Esophagus muscularis mucosa (tissue), 4 donors: ENCODE measurements at regions not wholly inside any gene's neighbourhood (a gene's known extent, or its start where the extent isn't known, plus 50 kb on each side); places are given as distances from the start of the nearest gene placed in this dataset.
"Not testable (repeated sequence)": the region's sequence is repeated elsewhere in the genome, so short reads cannot be mapped to it uniquely, and the experiment has no call there.

ENCODE experiments used
- DNase-seq: peaks from one replicate; pipeline ENCODE4 v3.0.0-alpha.2; 2017; ENCODE audit errors: extremely low spot score
- H3K27ac ChIP-seq, 4 donors: fragments of 200-600 bp; sonication (generic); replicated peaks in 1 of 4; 1 replicate in 3 of 4; 2 replicates in 1 of 4; pipeline ENCODE4 v1.5.1; 2016 to 2019; ENCODE audit warnings: mild to moderate bottlenecking in 1 of 4
- H3K27me3 ChIP-seq, 4 donors: fragments of 200-600 bp; sonication (generic); one replicate each; pipeline versions ENCODE4 v1.5.1 to v1.6.0; 2016 to 2019
- H3K36me3 ChIP-seq, 4 donors: fragments of 200-600 bp; sonication (generic); one replicate each; pipeline ENCODE4 v1.5.1; 2016 to 2019
- H3K4me1 ChIP-seq, 4 donors: fragments of 200-600 bp; sonication (generic); one replicate each; pipeline ENCODE4 v1.5.1; 2016 to 2019
- H3K4me3 ChIP-seq, 4 donors: fragments of 200-600 bp; sonication (generic); 1 replicate in 2 of 4; 2 replicates in 2 of 4; pipeline ENCODE4 v1.5.1; 2016 to 2019; ENCODE audit warnings: mild to moderate bottlenecking in 4 of 4, moderate library complexity in 1 of 4
- H3K9me3 ChIP-seq, 4 donors: fragments of 200-600 bp; sonication (generic); 1 replicate in 3 of 4; 2 replicates in 1 of 4; pipeline ENCODE4 v1.5.1; 2016 to 2019
- CTCF ChIP-seq, 3 experiments: fragments of 200-600 bp in 2 of 3; fragments of 450-650 bp in 1 of 3; sonication (generic) in 2 of 3; IDR thresholded peaks; one replicate each; pipeline ENCODE4 v1.5.1; 2017 to 2019; ENCODE audit warnings: antibody characterized with exemption in 3 of 3, mild to moderate bottlenecking in 2 of 3, moderate library complexity in 1 of 3
- EP300 ChIP-seq: sonication (generic); formaldehyde crosslinking; IDR thresholded peaks from one replicate; pipeline ENCODE4 v1.6.1; 2017; ENCODE audit warnings: antibody characterized with exemption
- POLR2A ChIP-seq: fragments of 450-650 bp; IDR thresholded peaks from one replicate; pipeline ENCODE4 v1.6.1; 2017; ENCODE audit warnings: antibody characterized with exemption, moderate library complexity, mild to moderate bottlenecking, low read depth
- POLR2AphosphoS5 ChIP-seq, 2 donors: sonication (generic); formaldehyde crosslinking; IDR thresholded peaks; one replicate each; pipeline ENCODE4 v1.6.1; 2017; ENCODE audit warnings: antibody characterized with exemption in 2 of 2
- WGBS: methylation state at CpG from one replicate; pipeline ENCODE4 v1.1.5; 2018; 5-methylcytosine and 5-hydroxymethylcytosine counted together
- intact Hi-C: fragments of 100-400 bp; cut with DNase I; formaldehyde crosslinking; loops from one replicate; pipeline ENCODE4 v1.15.1; 2023

- Histone ChIP-seq H3K27me3 (no peaks in the 10 kb centered on the region), H3K36me3 (no peaks in the 10 kb centered on the region), H3K4me3 (no peak overlapping the region), H3K27ac (no peak overlapping the region), H3K4me1 (no peaks in the 10 kb centered on the region), H3K9me3 (no peaks in the 10 kb centered on the region)
- no peak for DNase-seq
- TF ChIP-seq POLR2AphosphoS5 (IDR thresholded peaks at IDR 0.05) (no peak), POLR2A (no peak), EP300 (no peak), CTCF (IDR thresholded peaks at IDR 0.05) (no peak)
- intact Hi-C loops, result no loop called here
Measured at GRCh38 chr3:162722337-162722736, 1225.7 kb downstream of the OTOL1 start.

GRCh38 chr3:162722796-162723195 lies 1226.2 kb downstream of the OTOL1 start:
- H3K36me3 ChIP-seq, H3K9me3 ChIP-seq, H3K4me3 ChIP-seq, H3K4me1 ChIP-seq, H3K27me3 ChIP-seq, intact Hi-C loops, H3K27ac ChIP-seq, DNase-seq: not testable (repeated sequence)
- 79% methylated on average over 5 of the region's 5 CpGs for WGBS

GRCh38 chr3:162729686-162730085 lies 1233.1 kb downstream of the OTOL1 start:
- no peak for DNase-seq
- no peak for TF ChIP-seq POLR2AphosphoS5 (IDR thresholded peaks at IDR 0.05)
- TF ChIP-seq POLR2A, result no peak
- no peak for TF ChIP-seq EP300
- TF ChIP-seq CTCF (IDR thresholded peaks at IDR 0.05), result no peak
- Histone ChIP-seq H3K4me3 (no peak overlapping the region), H3K9me3 (no peaks in the 10 kb centered on the region), H3K27me3 (no peaks in the 10 kb centered on the region), H3K36me3 (no peaks in the 10 kb centered on the region), H3K27ac (no peak overlapping the region), H3K4me1 (no peaks in the 10 kb centered on the region)
- intact Hi-C loops, result no loop called here
- 90% methylated on average over 3 of the region's 3 CpGs for WGBS

- H3K4me3 ChIP-seq, intact Hi-C loops, H3K36me3 ChIP-seq, H3K9me3 ChIP-seq, DNase-seq, H3K4me1 ChIP-seq, H3K27ac ChIP-seq, H3K27me3 ChIP-seq: not testable (repeated sequence)
- WGBS, result 92% methylated on average over 4 of the region's 5 CpGs
Measured at GRCh38 chr3:162731961-162732360, 1235.4 kb downstream of the OTOL1 start.

- Histone ChIP-seq H3K9me3 (no peaks in the 10 kb centered on the region), H3K27ac (no peak overlapping the region), H3K4me1 (no peaks in the 10 kb centered on the region), H3K4me3 (no peak overlapping the region), H3K27me3 (no peaks in the 10 kb centered on the region), H3K36me3 (no peaks in the 10 kb centered on the region)
- WGBS, result 87% methylated on average over 1 of the region's 1 CpG
- intact Hi-C loops, result no loop called here
- TF ChIP-seq CTCF (IDR thresholded peaks at IDR 0.05) (no peak), EP300 (no peak), POLR2AphosphoS5 (IDR thresholded peaks at IDR 0.05) (no peak), POLR2A (no peak)
- DNase-seq, result no peak
Measured at GRCh38 chr3:162738784-162739183, 1242.2 kb downstream of the OTOL1 start.

GRCh38 chr3:162740941-162741596 lies 1244.5 kb downstream of the OTOL1 start:
- intact Hi-C loops, result no loop called here
- Histone ChIP-seq H3K9me3 (no peaks in the 10 kb centered on the region), H3K27me3 (no peaks in the 10 kb centered on the region), H3K36me3 (no peaks in the 10 kb centered on the region), H3K27ac (no peak overlapping the region), H3K4me1 (no peaks in the 10 kb centered on the region), H3K4me3 (no peak overlapping the region)
- 89% methylated on average over 6 of the region's 6 CpGs for WGBS
- DNase-seq, result no peak
- TF ChIP-seq CTCF (IDR thresholded peaks at IDR 0.05) (no peak), POLR2A (no peak), POLR2AphosphoS5 (IDR thresholded peaks at IDR 0.05) (no peak), EP300 (no peak)
